HEK293 (cell line): ENCODE measurements at regions not wholly inside any gene's neighbourhood (a gene's known extent, or its start where the extent isn't known, plus 50 kb on each side); places are given as distances from the start of the nearest gene placed in this dataset.

Source experiments
- CTCF ChIA-PET: fragments of 350-600 bp; formaldehyde crosslinking; extraction: SDS; loops from one replicate; lab custom pipeline; 2021; ENCODE audit warnings: antibody characterized with exemption; lab: Yijun Ruan, JAX
- POLR2A ChIA-PET: fragments of 300-600 bp; formaldehyde crosslinking; extraction: SDS; loops from one replicate; lab custom pipeline; 2020; ENCODE audit warnings: antibody characterized with exemption, inconsistent platforms; lab: Yijun Ruan, JAX
- H3K27ac ChIP-seq: fragments of 200-500 bp; sonication (Bioruptor generic); 2 replicates; pipeline ENCODE4 v1.5.1; 2014; ENCODE audit warnings: low read depth, low read length, control low read depth, inconsistent platforms; ENCODE audit errors: extremely low read depth
- H3K36me3 ChIP-seq, 2 experiments: fragments of 200-500 bp in 1 of 2; sonication (Bioruptor generic) in 1 of 2; 1 replicate in 1 of 2; 2 replicates in 1 of 2; pipeline ENCODE4 v1.5.1; 2014 to 2017; ENCODE audit warnings: inconsistent platforms in 2 of 2, low read length in 2 of 2; ENCODE audit not compliant: control insufficient read depth in 2 of 2, insufficient read depth in 1 of 2
- H3K4me1 ChIP-seq: fragments of 200-500 bp; sonication (Bioruptor generic); 2 replicates; pipeline ENCODE4 v1.5.1; 2014; ENCODE audit warnings: mild to moderate bottlenecking, low read length, inconsistent platforms; ENCODE audit not compliant: control insufficient read depth, insufficient read depth
- H3K4me3 ChIP-seq: 2 replicates; pipeline ENCODE4 v1.5.1; 2011; ENCODE audit warnings: low read depth, mild to moderate bottlenecking, control low read depth, low read length, moderate library complexity
- H3K9me3 ChIP-seq: fragments of 200-500 bp; sonication (Bioruptor generic); 2 replicates; pipeline ENCODE4 v1.5.1; 2014; ENCODE audit warnings: low read depth, low read length, inconsistent platforms; ENCODE audit not compliant: control insufficient read depth, insufficient read depth
- BCL11B ChIP-seq: fragments of 450-650 bp; formaldehyde crosslinking; IDR thresholded peaks from 2 replicates; pipeline ENCODE4 v1.5.1; 2016; ENCODE audit warnings: low read depth, missing biosample characterization, missing genetic modification characterization
- GLI2 ChIP-seq: fragments of 450-650 bp; formaldehyde crosslinking; IDR thresholded peaks from 2 replicates; pipeline ENCODE4; 2017; ENCODE audit warnings: missing biosample characterization, missing genetic modification characterization, low read depth, borderline replicate concordance
- OSR2 ChIP-seq: fragments of 450-650 bp; formaldehyde crosslinking; IDR thresholded peaks from 2 replicates; pipeline ENCODE4 v1.5.1; 2016; ENCODE audit warnings: missing biosample characterization, missing genetic modification characterization
- WT1 ChIP-seq: fragments of 450-650 bp; formaldehyde crosslinking; IDR thresholded peaks from 2 replicates; pipeline ENCODE4 v1.5.1; 2016; ENCODE audit warnings: missing biosample characterization, missing genetic modification characterization
- ZBTB1 ChIP-seq: fragments of 450-650 bp; formaldehyde crosslinking; IDR thresholded peaks from 2 replicates; pipeline ENCODE4 v1.5.1; 2016; ENCODE audit warnings: missing biosample characterization, missing genetic modification characterization
- ZFHX2 ChIP-seq: fragments of 450-650 bp; formaldehyde crosslinking; conservative IDR thresholded peaks from 2 replicates; pipeline ENCODE4 v1.5.1; 2016; ENCODE audit warnings: missing biosample characterization, missing genetic modification characterization
- ZNF112 ChIP-seq: fragments of 450-650 bp; formaldehyde crosslinking; IDR thresholded peaks from 2 replicates; pipeline ENCODE4 v1.5.0; 2017; ENCODE audit warnings: missing biosample characterization, missing genetic modification characterization
- ZNF221 ChIP-seq: fragments of 450-650 bp; formaldehyde crosslinking; IDR thresholded peaks from 2 replicates; pipeline ENCODE4 v1.5.1; 2017; ENCODE audit warnings: missing biosample characterization, missing genetic modification characterization, borderline replicate concordance
- ZNF266 ChIP-seq: fragments of 450-650 bp; formaldehyde crosslinking; IDR thresholded peaks from 2 replicates; pipeline ENCODE4 v1.5.1; 2016; ENCODE audit warnings: missing biosample characterization, missing genetic modification characterization, low read depth
- ZNF324 ChIP-seq: fragments of 450-650 bp; formaldehyde crosslinking; IDR thresholded peaks from 2 replicates; pipeline ENCODE4 v1.5.1; 2016; ENCODE audit warnings: missing biosample characterization, missing genetic modification characterization
- ZNF37A ChIP-seq: fragments of 450-650 bp; IDR thresholded peaks from 2 replicates; pipeline ENCODE4 v1.5.1; 2018; ENCODE audit warnings: missing biosample characterization, missing genetic modification characterization
- ZNF423 ChIP-seq: fragments of 450-650 bp; formaldehyde crosslinking; IDR thresholded peaks from 2 replicates; pipeline ENCODE4 v1.5.1; 2016; ENCODE audit warnings: missing biosample characterization, missing genetic modification characterization
- ZNF530 ChIP-seq: fragments of 450-650 bp; formaldehyde crosslinking; IDR thresholded peaks from 2 replicates; pipeline ENCODE4 v1.5.1; 2016; ENCODE audit warnings: low read depth, missing biosample characterization, missing genetic modification characterization
- ZNF560 ChIP-seq: fragments of 450-650 bp; formaldehyde crosslinking; IDR thresholded peaks from 2 replicates; pipeline ENCODE4 v1.5.1; 2017; ENCODE audit warnings: missing biosample characterization, missing genetic modification characterization, borderline replicate concordance
- ZNF571 ChIP-seq: fragments of 450-650 bp; formaldehyde crosslinking; IDR thresholded peaks from 2 replicates; pipeline ENCODE4 v1.5.0; 2017; ENCODE audit warnings: missing biosample characterization, missing genetic modification characterization
- ZNF585B ChIP-seq: fragments of 450-650 bp; formaldehyde crosslinking; IDR thresholded peaks from 2 replicates; pipeline ENCODE4 v1.5.1; 2016; ENCODE audit warnings: missing biosample characterization, missing genetic modification characterization
- ZNF621 ChIP-seq: fragments of 450-650 bp; formaldehyde crosslinking; IDR thresholded peaks from 2 replicates; pipeline ENCODE4 v1.5.1; 2017; ENCODE audit warnings: missing biosample characterization, missing genetic modification characterization
- ZNF677 ChIP-seq: fragments of 450-650 bp; IDR thresholded peaks from 2 replicates; pipeline ENCODE4 v1.5.0; 2018; ENCODE audit warnings: missing biosample characterization, mild to moderate bottlenecking, missing genetic modification characterization, moderate library complexity
- ZNF747 ChIP-seq: fragments of 450-650 bp; formaldehyde crosslinking; IDR thresholded peaks from 2 replicates; pipeline ENCODE4 v1.5.1; 2016; ENCODE audit warnings: missing biosample characterization, missing genetic modification characterization
- ZNF776 ChIP-seq: fragments of 450-650 bp; formaldehyde crosslinking; IDR thresholded peaks from 2 replicates; pipeline ENCODE4 v1.5.0; 2017; ENCODE audit warnings: missing biosample characterization, missing genetic modification characterization, borderline replicate concordance
- ZNF830 ChIP-seq: fragments of 450-650 bp; IDR thresholded peaks from 2 replicates; pipeline ENCODE4 v1.5.0; 2018; ENCODE audit warnings: missing biosample characterization, missing genetic modification characterization, low read depth, mild to moderate bottlenecking, moderate library complexity
- TF ChIP-seq, protein P1 (sequence below): fragments of 450-650 bp; formaldehyde crosslinking; IDR thresholded peaks from 2 replicates; pipeline ENCODE4 v1.5.0; 2017; ENCODE audit warnings: missing biosample characterization, missing genetic modification characterization, borderline replicate concordance
- TF ChIP-seq, protein P2 (sequence below): fragments of 450-650 bp; formaldehyde crosslinking; IDR thresholded peaks from 2 replicates; pipeline ENCODE4 v1.5.1; 2017; ENCODE audit warnings: missing biosample characterization, mild to moderate bottlenecking, missing genetic modification characterization, moderate library complexity
- TF ChIP-seq, protein P3 (sequence below): fragments of 450-650 bp; formaldehyde crosslinking; IDR thresholded peaks from 2 replicates; pipeline ENCODE4 v1.5.1; 2016; ENCODE audit warnings: missing biosample characterization, missing genetic modification characterization

DNA sequence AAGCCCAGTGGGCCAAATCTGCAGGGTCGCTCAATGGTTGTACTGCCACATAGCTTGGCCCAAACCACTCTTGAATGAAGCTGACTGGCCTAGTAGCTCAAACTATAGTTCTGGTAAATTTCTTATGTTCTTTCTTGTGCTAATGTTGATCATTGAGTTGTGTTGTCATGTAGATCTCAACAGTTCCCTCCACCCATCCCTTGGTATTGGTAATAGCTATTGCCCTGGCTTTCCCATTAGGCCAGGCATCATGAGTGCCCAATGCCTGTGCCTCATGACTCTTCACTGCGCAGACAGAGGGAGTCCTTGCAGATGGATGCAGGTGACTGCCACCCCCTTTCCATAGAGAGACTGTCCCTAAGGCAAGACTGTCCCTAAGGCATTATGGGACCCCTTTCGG, 988.4 kb downstream of the KCNMA1 start:
- no peaks in the 10 kb centered on the region for H3K4me1 ChIP-seq
- no peaks in the 10 kb centered on the region for H3K36me3 ChIP-seq
- H3K9me3 ChIP-seq, result no peaks in the 10 kb centered on the region
- TF ChIP-seq ZFHX2 (tag by site-specific recombination) (no peak), BCL11B (tag by site-specific recombination) (no peak), OSR2 (tag by site-specific recombination) (no peak), ZNF112 (tag by site-specific recombination) (no peak), ZNF621 (tag by site-specific recombination) (no peak)
- TF ChIP-seq, protein P1, sequence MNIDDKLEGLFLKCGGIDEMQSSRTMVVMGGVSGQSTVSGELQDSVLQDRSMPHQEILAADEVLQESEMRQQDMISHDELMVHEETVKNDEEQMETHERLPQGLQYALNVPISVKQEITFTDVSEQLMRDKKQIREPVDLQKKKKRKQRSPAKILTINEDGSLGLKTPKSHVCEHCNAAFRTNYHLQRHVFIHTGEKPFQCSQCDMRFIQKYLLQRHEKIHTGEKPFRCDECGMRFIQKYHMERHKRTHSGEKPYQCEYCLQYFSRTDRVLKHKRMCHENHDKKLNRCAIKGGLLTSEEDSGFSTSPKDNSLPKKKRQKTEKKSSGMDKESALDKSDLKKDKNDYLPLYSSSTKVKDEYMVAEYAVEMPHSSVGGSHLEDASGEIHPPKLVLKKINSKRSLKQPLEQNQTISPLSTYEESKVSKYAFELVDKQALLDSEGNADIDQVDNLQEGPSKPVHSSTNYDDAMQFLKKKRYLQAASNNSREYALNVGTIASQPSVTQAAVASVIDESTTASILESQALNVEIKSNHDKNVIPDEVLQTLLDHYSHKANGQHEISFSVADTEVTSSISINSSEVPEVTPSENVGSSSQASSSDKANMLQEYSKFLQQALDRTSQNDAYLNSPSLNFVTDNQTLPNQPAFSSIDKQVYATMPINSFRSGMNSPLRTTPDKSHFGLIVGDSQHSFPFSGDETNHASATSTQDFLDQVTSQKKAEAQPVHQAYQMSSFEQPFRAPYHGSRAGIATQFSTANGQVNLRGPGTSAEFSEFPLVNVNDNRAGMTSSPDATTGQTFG, result no peak
- TF ChIP-seq, all 188 proteins: peak for 0
- Histone ChIP-seq H3K27ac (no peak overlapping the region), H3K4me3 (no peak overlapping the region)
- ChIA-PET CTCF (interaction anchor here (0.6 kb wide), 2 partner anchors 83 to 1829 kb away, joined by 3 read pairs; no protein-coding TSS in a partner anchor), POLR2A (no interaction called here)

DNA sequence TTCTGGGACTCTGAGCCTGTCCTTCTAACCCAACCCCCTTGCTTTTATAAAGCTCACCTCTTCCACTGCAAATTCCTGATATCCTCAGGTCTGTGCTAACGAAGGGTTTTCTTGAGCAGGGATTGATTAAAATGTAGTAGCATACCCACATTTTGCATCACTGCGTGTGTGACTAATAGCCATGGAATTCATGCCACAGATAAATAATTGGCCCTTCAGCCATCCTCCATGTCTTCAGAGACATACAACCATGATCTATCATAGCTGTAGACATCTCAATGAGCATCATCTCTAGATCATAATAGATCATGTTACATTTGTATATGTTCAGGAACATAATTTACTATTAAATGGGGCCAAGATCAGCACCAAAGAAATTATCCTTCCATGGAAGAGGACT, 990.3 kb downstream of the KCNMA1 start:
- no peak overlapping the region for H3K27ac ChIP-seq
- ChIA-PET CTCF (interaction anchor here (0.6 kb wide), 1 partner anchor 99 kb away, joined by 5 read pairs; no protein-coding TSS in a partner anchor), POLR2A (no interaction called here)

DNA sequence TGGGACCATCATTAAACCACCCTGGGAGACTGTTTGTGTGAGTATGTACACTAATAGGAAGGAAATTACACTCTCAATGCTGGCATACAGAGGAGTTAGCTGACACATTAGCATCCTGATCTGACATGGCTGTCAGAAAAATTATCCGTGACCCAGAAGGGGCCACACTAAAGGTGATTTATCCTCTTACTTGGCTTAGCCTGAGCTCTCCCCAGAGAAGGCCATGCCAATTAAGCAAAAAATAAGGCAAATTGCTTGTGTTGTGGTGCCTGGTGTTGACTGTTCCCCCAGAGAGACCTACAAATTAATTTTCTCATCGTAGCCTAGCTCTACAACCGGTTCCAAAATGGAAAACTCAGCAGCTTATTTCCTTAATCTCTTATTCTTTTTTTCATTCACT, 992.3 kb downstream of the KCNMA1 start:
- Histone ChIP-seq H3K27ac (no peak overlapping the region), H3K4me3 (no peak overlapping the region), H3K4me1 (no peaks in the 10 kb centered on the region), H3K36me3 (no peaks in the 10 kb centered on the region), H3K9me3 (no peaks in the 10 kb centered on the region)
- POLR2A ChIA-PET, result no interaction called here
- CTCF ChIA-PET, result no interaction called here
- no peak for TF ChIP-seq ZNF266 (tag by site-specific recombination)
- TF ChIP-seq ZNF560, result no peak
- TF ChIP-seq, protein P2, sequence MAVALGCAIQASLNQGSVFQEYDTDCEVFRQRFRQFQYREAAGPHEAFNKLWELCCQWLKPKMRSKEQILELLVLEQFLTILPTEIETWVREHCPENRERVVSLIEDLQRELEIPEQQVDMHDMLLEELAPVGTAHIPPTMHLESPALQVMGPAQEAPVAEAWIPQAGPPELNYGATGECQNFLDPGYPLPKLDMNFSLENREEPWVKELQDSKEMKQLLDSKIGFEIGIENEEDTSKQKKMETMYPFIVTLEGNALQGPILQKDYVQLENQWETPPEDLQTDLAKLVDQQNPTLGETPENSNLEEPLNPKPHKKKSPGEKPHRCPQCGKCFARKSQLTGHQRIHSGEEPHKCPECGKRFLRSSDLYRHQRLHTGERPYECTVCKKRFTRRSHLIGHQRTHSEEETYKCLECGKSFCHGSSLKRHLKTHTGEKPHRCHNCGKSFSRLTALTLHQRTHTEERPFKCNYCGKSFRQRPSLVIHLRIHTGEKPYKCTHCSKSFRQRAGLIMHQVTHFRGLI (tag by site-specific recombination), result no peak
- TF ChIP-seq ZNF776 (tag by site-specific recombination), result no peak
- no peak for TF ChIP-seq ZNF530
- TF ChIP-seq ZBTB1 (tag by site-specific recombination), result no peak
- no peak for TF ChIP-seq ZNF677 (tag by site-specific recombination)
- TF ChIP-seq ZNF571 (tag by site-specific recombination), result no peak
- TF ChIP-seq, protein P3, sequence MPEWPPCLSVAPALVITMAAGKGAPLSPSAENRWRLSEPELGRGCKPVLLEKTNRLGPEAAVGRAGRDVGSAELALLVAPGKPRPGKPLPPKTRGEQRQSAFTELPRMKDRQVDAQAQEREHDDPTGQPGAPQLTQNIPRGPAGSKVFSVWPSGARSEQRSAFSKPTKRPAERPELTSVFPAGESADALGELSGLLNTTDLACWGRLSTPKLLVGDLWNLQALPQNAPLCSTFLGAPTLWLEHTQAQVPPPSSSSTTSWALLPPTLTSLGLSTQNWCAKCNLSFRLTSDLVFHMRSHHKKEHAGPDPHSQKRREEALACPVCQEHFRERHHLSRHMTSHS (tag by site-specific recombination), result no peak
- TF ChIP-seq ZNF423 (tag by site-specific recombination), result no peak
- no peak for TF ChIP-seq ZNF830 (tag by site-specific recombination)
- TF ChIP-seq ZNF747 (tag by site-specific recombination), result no peak
- TF ChIP-seq ZNF37A (tag by site-specific recombination), result no peak
- no peak for TF ChIP-seq WT1 (tag by site-specific recombination)
- no peak for TF ChIP-seq ZNF221 (tag by site-specific recombination)
- TF ChIP-seq ZNF324 (tag by site-specific recombination), result no peak
- TF ChIP-seq ZNF585B (tag by site-specific recombination), result no peak
- TF ChIP-seq, protein P1, result no peak
- TF ChIP-seq, all 188 proteins: peak for 0

More for the DNA sequence above, 990.3 kb downstream of the KCNMA1 start:
- H3K4me1 ChIP-seq, result no peaks in the 10 kb centered on the region
- TF ChIP-seq ZNF776 (tag by site-specific recombination) (no peak), GLI2 (no peak)
- TF ChIP-seq, all 188 proteins: peak for 0
- Histone ChIP-seq H3K9me3 (no peaks in the 10 kb centered on the region), H3K4me3 (no peak overlapping the region), H3K36me3 (no peaks in the 10 kb centered on the region)
